22Rv1 (cell line): ENCODE measurements at regions not wholly inside any gene's neighbourhood (a gene's known extent, or its start where the extent isn't known, plus 50 kb on each side); places are given as distances from the start of the nearest gene placed in this dataset.

Experiments
- ZFX ChIP-seq: fragments of 450-650 bp; IDR thresholded peaks from 2 replicates; pipeline ENCODE4 v1.6.1; 2017; ENCODE audit warnings: antibody characterized with exemption, borderline replicate concordance
- TF ChIP-seq, protein P1 (sequence below): fragments of 450-650 bp; IDR thresholded peaks from 2 replicates; pipeline ENCODE4 v1.5.1; 2017; ENCODE audit warnings: mild to moderate bottlenecking

DNA sequence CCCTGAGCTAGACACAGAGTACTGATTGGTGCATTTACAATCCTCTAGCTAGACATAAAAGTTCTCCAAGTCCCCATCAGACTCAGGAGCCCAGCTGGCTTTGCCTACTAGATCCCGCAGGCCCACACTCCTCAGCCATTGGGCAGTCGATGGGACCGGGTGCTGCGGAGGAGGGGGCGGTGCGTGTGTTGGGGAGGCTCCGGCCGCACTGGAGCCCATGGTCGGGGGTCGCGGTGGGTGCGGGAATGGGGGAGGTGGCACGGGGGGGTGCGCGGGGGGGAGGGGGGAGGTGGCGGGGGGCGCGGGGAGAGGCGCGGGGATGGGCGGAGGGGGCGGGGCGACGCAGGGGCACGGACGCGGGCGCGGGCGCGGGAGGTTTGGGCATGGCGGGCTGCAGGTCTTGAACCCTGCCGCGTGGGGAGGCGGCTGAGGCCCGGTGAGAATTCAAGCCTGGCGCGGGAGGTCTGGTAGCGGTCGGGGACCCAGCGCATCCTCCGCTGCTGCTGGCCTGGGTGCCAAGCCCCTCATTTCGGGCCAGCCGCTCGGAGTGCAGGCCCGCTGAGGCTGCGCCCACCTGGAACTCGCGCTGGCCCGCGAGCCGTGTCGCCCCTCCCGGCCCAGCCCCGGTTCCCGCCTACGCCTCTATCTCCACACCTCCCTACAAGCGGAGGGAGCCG lies 674.1 kb downstream of the SLITRK5 start:
- TF ChIP-seq, protein P1, sequence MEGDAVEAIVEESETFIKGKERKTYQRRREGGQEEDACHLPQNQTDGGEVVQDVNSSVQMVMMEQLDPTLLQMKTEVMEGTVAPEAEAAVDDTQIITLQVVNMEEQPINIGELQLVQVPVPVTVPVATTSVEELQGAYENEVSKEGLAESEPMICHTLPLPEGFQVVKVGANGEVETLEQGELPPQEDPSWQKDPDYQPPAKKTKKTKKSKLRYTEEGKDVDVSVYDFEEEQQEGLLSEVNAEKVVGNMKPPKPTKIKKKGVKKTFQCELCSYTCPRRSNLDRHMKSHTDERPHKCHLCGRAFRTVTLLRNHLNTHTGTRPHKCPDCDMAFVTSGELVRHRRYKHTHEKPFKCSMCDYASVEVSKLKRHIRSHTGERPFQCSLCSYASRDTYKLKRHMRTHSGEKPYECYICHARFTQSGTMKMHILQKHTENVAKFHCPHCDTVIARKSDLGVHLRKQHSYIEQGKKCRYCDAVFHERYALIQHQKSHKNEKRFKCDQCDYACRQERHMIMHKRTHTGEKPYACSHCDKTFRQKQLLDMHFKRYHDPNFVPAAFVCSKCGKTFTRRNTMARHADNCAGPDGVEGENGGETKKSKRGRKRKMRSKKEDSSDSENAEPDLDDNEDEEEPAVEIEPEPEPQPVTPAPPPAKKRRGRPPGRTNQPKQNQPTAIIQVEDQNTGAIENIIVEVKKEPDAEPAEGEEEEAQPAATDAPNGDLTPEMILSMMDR = no peak
- TF ChIP-seq ZFX = no peak
